ENCODE measurements at regions not wholly inside any gene's neighbourhood (a gene's known extent, or its start where the extent isn't known, plus 50 kb on each side); places are given as distances from the start of the nearest gene placed in this dataset.

- DNase-seq = no peak
These were observed 812.3 kb downstream of the NSUN3 start for GRCh38 chr3:94875149-94875548.

GRCh38 chr3:94887065-94887464 lies 824.2 kb downstream of the NSUN3 start:
- no peak for DNase-seq

GRCh38 chr3:94896994-94897393 lies 834.1 kb downstream of the NSUN3 start:
- DNase-seq = no peak

- DNase-seq = no peak
These were observed 841.4 kb downstream of the NSUN3 start for GRCh38 chr3:94904156-94904674.

- no peak for DNase-seq
These were observed 846.9 kb downstream of the NSUN3 start for GRCh38 chr3:94909726-94910125.

- DNase-seq = no peak
These were observed 849.8 kb downstream of the NSUN3 start for GRCh38 chr3:94912656-94913055.

GRCh38 chr3:94927175-94927574 lies 864.3 kb downstream of the NSUN3 start:
- peak; percentile 6 for DNase-seq

GRCh38 chr3:94928921-94929320 lies 866.1 kb downstream of the NSUN3 start:
- peak; percentile 59 for DNase-seq

GRCh38 chr3:94935738-94936580 lies 873.1 kb downstream of the NSUN3 start:
- no peak for DNase-seq

GRCh38 chr3:94937980-94938379 lies 875.1 kb downstream of the NSUN3 start:
- DNase-seq = no peak

GRCh38 chr3:94946683-94947082 lies 883.8 kb downstream of the NSUN3 start:
- no peak for DNase-seq

GRCh38 chr3:94961423-94962100 lies 898.7 kb downstream of the NSUN3 start:
- no peak for DNase-seq

GRCh38 chr3:94965867-94966475 lies 903.1 kb downstream of the NSUN3 start:
- DNase-seq = no peak

GRCh38 chr3:94967196-94967595 lies 904.3 kb downstream of the NSUN3 start:
- no peak for DNase-seq

GRCh38 chr3:94968519-94968918 lies 905.7 kb downstream of the NSUN3 start:
- DNase-seq = no peak

- no peak for DNase-seq
These were observed 909.2 kb downstream of the NSUN3 start for GRCh38 chr3:94972066-94972465.

GRCh38 chr3:94978084-94978483 lies 915.2 kb downstream of the NSUN3 start:
- DNase-seq = no peak

- DNase-seq = no peak
These were observed 922.9 kb downstream of the NSUN3 start for GRCh38 chr3:94985778-94986177.

- peak; percentile 0 for DNase-seq
These were observed 928.3 kb downstream of the NSUN3 start for GRCh38 chr3:94990952-94991705.

- DNase-seq = peak; percentile 4
These were observed 933.9 kb downstream of the NSUN3 start for GRCh38 chr3:94996743-94997142.

GRCh38 chr3:95002438-95003046 lies 939.7 kb downstream of the NSUN3 start:
- DNase-seq = peak; percentile 34

GRCh38 chr3:95028688-95029087 lies 965.8 kb downstream of the NSUN3 start:
- no peak for DNase-seq
